ENCODE measurements at regions not wholly inside any gene's neighbourhood (a gene's known extent, or its start where the extent isn't known, plus 50 kb on each side); places are given as distances from the start of the nearest gene placed in this dataset.
"Not testable (repeated sequence)": the region's sequence is repeated elsewhere in the genome, so short reads cannot be mapped to it uniquely, and the experiment has no call there.

DNA sequence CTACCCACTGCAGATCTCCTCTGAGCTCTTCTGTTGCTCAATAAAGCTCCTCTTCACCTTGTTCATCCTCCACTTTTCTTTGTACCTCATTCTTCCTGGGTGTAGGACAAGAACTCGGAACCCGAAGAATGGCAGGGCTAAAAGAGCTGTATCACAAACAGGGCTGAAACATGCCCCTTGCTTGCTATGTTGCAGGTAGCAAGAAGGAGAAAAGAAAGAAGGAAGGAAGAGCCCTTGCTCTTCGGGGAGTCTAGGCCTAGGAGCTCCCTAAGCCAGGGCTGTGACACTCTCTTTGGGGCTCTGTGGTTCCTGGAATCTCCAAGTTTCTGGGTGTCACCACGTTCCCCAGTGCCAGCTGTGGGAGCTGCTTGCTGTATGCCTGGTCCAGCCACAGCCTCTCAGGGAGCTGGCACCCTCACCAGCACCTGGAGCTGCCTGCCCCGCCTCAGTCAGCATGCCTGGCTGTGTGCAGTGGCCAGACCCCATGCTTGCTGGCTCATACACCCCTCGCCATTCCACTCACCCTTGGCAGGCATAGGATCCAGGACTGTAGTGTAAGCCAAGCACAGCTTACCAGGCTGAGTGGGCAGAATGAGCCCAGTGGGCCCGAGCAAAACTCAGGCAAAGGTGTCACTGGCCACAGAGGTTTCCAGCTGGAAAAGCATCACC is 274.8 kb upstream of the ADRA1B start:
- no peak for DNase-seq (ENCODE audit: low read depth, low spot score)

DNA sequence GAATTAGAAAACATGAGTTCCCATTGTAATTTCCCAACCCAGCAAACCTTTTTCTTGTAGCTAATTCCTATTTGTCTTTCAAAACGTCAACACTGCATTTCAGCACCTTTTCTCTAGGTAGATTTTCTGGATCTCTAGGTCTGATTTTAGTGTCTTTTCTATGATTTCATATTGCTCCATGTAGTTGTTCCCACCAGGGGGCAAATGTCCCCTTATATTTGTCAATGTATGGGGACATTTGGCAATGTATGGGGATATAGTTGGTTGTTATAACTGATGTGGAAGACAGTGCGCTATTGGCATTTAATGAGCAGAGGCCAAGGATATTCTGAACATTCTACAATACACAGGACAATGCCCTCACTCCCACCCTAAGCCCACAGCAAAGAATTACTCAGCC is 273.9 kb upstream of the ADRA1B start:
- DNase-seq (ENCODE audit: low read depth, low spot score) = no peak

DNA sequence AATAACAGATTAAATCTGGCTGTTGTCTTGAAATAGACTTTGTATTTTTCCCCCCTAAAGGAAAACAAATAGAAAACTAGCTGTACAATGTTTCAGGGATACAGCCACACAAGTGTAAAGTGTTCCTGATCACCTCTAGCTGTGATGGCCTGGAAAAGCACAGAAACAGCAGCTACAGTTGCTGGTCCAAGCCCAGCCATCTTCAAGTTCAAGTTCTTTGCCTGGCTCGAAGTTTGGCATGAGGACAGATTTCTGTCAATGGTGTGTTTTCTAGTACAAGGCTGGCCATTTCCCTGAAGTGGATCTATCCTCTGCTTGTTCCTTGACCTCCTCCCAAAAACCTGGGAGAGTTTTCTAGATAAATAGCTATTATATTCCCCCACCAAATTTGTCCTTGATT is 272.2 kb upstream of the ADRA1B start:
- DNase-seq (ENCODE audit: low read depth, low spot score) = no peak

DNA sequence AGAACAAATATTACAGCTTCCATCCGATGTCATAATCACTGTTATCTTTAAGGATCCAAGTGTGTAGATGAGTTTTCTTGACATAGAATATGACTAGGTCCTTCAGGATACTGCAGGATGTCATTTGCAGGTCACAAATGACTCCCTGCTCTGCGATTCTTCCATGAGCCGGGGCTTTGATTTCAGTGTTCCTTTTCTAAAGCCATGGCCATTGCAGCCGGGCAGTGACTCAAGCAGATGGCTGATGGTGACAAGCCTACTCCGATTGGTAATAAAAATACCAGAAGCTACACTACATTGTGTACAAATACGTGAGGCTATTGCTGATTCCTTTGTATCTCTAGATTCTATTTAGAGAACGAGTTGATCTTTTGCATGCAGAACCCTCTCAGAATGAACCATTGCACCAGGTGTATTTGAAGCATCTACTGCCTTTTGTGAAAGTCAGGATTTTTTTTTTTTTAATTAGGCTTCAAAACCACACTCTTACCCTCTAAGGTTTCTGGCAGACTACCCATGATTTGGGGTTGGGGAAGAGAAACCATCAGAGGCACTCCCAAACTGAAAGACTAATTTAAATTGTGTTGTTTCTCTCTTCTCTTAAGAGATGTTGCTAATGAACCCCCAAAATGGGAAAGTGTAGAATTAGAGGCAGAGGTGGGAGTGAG is 271.0 kb upstream of the ADRA1B start:
- no peak for DNase-seq (ENCODE audit: low read depth, low spot score)

DNA sequence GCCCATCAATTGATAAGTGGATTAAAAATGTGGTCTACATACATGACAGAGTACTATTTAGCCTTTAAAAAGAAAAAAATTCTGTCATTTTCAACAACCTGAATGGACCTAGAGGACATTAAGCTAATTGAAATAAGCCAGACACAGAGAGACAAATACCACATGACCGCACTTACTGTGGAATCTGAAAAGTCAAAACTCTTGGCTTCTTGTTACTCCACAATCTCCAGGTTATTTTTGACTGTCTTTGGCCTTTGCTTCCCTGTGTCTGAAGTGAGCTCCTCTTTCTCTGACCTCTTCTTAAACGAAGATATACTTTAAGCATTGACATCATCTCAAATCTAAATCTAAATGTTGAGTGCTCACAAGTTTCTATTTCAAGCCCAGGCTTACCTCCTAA is 265.5 kb upstream of the ADRA1B start:
- no peak for DNase-seq (ENCODE audit: low read depth, low spot score)

DNA sequence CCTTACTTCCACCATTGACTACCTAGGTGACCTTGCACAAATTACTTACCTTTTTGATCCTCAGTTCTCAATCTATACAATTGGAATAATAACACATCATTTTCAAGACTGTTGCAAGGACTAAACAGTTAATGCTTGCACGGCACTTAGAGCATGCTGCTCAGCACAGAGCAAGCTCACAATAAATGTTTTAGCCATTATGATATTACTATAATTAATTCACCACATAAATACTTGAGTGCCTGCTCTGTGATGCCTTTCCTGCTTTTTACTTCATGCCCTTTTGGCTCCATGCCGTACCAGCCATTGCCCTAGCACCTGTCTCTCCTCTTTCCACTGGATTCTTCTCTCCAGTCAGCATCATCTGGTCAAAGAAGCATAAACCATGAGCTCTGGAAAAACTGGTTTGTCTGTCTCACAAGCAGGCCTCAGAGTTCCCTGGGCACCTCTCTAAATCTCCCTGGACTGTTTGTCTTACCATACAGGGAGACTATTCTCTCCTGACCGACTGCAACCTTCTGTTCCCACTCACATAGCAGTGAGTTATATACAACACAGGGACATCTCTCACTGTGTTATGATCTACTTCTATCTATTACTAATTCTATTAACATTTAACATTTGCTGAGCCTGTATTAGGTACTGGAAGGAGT is 260.4 kb upstream of the ADRA1B start:
- DNase-seq (ENCODE audit: low read depth, low spot score) = no peak

DNA sequence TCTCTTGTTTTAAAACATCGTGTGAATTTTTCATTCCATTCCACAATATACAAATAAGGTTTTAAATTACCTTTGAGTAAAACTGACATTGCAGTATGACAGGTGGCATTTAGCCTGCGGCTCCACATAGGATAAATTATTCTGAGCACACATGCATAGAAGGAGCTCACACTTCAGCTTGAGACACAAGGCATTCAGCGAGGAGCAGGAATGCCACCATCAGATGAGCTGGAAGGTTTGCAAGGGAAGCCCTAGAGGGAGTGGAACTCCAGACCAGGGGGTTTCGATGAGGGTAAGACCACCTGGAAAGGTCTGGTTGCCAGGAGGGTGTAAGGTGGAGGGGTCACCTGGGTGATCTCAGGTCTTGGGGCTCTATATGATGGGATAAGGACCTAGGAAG is 259.0 kb upstream of the ADRA1B start:
- DNase-seq (ENCODE audit: low read depth, low spot score) = no peak

DNA sequence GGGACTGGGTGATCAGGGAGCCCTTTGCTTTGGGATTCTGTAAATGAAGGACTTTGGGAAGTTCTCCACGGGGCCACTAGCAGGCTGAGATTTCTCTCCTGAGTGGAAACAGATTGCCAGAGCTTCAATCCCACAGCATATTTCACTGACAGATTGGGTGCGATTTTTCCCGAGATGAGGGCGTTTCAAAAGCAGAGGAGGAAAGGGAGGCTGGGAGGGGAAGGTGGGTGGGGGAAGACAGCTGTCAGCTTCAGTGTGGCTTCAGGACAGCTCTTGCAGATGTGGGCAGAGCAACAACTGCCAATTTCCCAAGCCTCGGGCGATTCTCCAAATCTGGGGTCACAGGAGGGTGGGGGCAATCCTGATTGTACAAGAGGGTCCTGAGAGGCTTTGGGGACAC is 258.5 kb upstream of the ADRA1B start:
- DNase-seq (ENCODE audit: low read depth, low spot score) = no peak

DNA sequence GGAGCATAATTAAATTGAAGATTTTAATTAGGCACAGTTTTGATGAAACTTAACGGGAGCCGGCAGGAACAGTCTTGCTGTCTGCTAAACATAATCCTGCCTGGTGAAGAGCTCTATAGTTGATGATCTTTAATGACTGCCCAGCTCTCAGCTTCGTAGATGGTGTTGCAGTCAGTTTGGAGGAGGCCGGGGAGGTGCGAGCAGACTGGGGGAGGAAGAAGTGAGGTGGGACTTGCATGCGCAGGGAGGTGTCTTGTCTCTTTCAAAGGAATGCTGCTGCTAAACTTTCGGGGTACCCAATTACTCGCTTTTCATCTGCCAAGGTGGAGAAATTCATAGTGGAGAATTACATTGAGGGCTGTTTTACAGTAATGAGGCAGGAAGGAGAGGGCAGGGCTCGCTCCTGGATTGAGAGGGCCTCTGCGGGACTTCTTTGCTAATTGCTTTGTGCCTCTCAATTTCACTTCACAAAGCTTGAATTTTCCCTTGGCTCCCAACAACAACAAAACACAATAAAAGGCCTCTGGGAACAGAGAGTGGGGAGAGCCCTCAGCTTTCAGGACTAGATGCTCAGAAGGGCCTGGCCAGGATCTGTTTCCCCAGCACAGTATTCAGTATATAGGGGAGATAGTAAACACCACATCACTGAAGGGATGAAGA is 257.9 kb upstream of the ADRA1B start:
- no peak for DNase-seq (ENCODE audit: low read depth, low spot score)

DNA sequence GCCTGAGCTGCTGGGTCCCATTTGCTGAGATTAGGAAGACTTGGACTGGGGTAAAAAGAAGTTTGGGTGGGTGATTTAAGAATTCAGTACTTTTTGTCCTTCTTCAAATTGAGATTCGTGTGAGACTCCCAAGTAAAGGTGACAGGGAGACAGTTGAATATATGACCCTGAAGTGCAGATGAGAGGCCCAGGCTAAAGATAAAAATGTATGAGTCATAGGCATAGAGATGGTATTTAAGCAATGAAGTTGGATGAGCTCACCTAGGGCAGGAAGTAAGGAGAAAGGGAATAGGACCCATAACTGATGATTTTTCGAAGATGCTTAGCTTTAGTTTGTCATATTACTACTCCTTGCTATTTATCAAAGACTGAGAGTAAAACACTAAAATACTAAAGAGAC is 255.9 kb upstream of the ADRA1B start:
- DNase-seq (ENCODE audit: low read depth, low spot score) = no peak

DNA sequence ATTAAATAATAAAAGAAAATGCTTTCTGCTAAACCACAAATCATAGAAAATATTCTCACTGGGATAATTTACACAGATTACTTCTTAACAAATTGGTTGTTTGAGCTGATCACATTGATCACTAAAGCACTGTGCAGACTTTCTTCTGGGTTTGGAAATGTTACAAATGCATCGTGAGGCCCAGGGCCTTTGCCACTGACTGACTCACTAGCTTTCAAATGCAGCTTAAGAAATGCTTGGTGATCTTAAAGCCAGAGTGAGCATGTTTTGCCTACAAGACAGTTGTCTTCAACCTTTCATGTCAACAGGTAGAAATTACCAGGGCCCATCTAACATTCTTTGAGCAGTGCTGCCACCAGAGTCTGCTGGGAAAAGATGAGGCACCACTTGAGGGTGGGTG is 252.3 kb upstream of the ADRA1B start:
- no peak for DNase-seq (ENCODE audit: low read depth, low spot score)

DNA sequence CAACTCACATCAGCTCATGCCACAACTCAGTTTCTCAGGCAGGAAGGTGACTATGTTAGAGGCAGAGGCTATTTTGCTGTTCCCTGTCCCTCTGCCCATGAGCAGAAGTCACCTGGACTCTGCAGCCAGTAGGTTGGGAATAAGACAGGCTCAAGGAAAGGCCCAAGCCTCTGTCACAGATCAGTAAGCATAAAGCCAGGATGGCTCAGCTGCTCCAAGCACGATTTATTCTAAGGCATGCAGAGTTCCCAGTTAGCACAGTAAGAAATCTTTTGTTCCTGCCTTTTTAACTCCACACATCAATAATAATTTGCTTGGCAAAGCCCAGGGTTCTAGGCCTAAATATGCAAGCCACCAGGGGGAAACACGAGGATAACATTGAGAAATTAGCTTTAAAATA is 249.0 kb upstream of the ADRA1B start:
- DNase-seq (ENCODE audit: low read depth, low spot score) = no peak

DNA sequence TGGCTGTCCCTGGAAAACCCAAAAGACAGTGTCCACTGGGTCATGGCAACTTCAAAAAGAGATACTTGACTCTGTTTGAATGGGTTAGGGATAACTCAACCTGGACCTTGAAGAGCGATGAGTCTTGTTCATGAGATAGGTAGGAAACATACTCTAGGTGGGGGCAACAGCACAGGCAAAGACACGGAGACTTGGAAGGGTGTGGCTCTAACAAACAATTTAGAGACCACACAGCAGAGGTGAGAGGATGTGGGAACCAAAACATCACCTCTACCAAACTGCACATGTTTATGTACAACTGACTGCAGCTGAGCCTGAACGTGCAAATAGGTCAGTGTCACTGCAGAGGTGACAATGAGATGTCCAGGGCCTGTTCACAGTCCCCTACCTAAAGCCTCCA is 247.7 kb upstream of the ADRA1B start:
- no peak for DNase-seq (ENCODE audit: low read depth, low spot score)

DNA sequence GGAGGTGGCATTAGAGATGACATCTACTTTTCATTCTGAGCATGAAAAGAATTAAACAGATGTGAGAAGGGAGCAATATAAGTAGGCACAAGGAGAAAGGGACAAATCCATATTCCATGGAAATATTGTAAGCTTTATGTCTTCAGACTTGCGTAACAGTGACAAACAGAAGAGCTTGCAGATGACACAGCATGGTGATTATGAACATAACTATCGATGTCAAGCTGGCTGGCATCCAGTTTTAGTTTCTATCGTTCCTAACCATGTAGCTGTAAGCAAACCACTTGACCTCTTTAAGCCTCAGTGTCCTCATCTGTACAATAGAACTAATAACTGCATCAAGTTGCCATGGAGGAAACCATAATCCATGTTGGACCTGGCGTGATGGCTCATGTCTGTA is 246.7 kb upstream of the ADRA1B start:
- no peak for DNase-seq (ENCODE audit: low read depth, low spot score)

DNA sequence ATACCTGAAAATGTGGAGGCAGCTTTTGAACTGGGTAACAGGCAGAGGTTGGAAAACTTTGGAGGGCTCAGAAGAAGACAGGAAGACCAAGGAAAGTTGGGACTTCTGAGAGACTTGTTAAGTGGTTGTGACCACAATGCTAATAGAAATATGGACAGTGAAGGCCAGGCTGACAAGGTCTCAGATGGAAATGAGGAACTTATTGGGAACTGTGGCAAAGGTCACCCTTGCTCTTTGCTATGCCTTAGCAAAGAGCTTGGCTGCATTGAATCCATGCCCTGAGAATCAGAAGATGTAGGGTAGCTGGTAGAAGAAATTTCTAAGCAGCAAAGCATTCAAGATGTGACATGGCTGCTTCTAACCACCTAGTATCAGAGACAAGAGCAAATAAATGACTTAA is 244.4 kb upstream of the ADRA1B start:
- no peak for DNase-seq (ENCODE audit: low read depth, low spot score)

DNA sequence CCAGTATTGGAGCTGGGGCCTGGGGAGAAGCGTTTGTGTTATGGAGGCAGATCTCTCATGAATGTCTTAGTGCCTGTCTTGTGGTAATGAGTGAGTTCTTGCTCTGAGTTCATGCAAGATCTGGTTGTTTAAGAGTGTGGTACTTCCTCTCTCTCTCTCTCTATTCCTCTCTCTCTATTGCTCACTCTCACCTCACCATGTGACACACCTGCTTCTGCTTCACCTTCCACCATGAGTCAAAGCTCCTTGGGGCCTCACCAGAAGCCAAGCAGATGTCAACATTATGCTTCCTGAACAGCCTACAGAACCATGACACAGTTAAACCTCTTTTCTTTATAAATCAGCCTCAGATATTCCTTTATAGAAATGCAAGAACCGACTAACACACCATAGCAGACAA is 242.7 kb upstream of the ADRA1B start:
- no peak for DNase-seq (ENCODE audit: low read depth, low spot score)

DNA sequence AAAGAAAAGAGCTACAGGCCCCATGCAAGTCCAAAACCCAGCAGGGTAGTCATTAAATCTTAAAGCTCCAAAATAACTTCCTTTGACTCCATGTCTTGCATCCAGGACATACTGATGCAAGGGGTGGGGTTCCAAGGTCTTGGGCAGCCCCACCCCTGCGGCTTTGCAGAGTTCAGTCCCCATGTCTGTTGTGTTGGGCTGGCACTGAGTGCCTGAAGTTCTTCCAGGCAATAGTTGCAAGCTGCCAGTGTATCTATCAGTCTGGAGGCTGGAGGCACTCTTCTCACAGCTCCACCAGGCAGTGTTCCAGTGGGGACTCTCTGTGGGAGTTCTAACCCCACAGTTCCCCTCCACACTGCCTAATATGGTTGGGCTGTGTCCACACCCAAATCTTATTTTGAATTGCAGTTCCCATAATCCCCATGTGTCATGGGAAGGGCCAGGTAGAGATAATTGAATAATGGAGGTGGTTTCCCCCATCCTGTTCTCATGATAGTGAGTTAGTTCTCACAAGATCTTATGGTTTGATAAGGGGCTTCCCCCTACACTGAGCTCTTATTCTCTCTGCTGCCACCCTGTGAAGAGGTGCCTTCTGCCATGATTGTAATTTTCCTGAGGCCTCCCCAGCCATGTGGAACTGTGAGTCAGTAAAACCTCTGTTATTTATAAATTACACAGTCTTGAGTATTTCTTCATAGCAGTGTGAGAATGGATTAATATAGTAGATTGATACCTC is 237.5 kb upstream of the ADRA1B start:
- no peak for DNase-seq (ENCODE audit: low read depth, low spot score)

DNA sequence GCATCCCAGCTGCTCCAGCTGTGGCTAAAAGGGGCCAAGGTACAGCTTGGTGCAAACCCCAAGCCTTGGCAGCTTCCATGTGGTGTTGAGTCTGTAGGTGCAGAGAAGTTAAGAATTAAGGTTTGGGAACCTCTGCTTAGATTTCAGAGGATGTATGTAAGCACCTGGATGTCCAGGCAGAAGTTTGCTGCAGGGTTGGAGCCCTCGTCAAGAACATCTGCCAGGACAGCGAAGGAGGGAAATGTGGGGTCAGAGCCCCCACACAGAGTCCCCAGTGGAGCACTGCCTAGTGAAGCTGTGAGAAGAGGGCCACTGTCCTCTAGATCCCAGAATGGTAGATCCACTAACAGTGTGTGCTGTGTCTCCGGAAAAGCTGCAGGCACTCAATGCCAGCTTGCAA is 236.2 kb upstream of the ADRA1B start:
- no peak for DNase-seq (ENCODE audit: low read depth, low spot score)

DNA sequence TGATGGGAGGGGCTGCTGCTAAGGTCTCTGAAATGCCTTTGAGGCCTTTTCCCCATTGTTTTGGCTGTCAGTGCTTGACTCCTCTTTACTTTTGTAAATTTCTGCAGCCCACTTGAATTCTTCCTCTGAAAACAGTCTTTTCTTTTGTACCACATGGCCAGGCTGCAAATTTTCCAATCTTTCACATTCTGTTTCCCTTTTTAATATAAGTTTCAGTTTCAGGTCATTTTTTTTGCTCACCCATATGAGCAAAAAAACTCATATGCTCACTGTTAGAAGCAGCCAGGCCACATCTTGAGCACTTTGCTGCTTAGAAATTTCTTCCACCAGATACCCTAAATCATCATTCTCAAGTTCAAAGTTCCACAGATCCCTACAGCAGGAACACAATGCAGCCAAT is 234.6 kb upstream of the ADRA1B start:
- no peak for DNase-seq (ENCODE audit: low read depth, low spot score)

DNA sequence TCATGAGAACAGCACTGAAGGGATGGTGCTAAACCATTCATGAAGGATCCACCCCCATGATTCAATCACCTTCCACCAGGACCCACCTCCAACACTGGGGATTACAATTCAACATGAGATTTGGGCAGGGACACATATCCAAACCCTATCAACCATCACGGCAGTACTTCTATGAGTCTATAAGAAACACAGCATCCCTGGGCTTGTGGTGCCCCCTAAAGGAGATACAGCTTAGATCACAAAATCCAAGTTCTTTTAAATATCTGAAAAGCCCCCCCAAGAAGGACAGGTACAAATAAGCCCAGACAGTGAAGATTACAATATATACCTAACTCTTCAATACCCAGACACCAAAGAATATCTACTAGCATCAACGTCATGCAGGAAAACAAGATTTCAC is 233.7 kb upstream of the ADRA1B start:
- no peak for DNase-seq (ENCODE audit: low read depth, low spot score)

DNA sequence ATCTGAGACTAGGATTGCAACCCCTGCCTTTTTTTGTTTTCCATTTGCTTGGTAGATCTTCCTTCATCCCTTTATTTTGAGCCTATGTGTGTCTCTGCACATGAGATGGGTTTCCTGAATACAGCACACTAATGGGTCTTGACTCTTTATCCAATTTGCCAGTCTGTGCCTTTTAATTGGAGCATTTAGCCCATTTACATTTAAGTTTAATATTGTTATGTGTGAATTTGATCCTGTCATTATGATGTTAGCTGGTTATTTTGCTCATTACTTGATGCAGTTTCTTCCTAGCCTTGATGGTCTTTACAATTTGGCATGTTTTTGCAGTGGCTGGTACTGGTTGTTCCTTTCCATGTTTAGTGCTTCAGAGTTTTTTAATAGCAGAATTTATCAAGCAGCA is 228.4 kb upstream of the ADRA1B start:
- not testable (repeated sequence) for DNase-seq (ENCODE audit: low read depth, low spot score)

DNA sequence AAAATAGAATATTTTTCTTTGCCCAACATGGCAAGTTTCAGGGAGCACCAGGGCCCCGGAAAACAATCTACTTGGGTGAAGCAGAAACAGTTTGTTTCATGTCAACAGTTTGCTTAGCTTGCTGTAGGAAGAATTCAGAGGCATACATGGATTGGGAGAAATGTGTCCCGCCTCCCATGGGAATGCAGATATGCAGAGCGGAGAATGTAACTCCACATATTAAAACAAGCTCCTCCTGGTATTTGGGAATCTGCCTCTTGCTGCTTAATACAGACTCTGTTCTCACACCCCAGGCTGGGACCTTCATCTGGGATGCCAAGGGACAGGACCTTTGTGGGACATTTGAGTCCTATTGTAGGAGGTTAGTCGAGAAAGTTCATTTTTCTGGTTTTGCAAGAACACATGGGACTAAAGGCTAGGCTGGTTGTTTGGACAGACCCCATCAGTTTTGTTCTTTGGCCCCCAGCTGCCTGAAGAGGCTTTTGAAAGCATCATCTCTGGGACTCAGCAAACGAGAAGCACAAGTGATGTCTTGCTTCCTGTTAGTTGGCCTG is 220.5 kb upstream of the ADRA1B start:
- no peak for DNase-seq (ENCODE audit: low read depth, low spot score)

Data from iPS DF 19.7 (cell line).